H1 (cell line): ENCODE measurements at regions not wholly inside any gene's neighbourhood (a gene's known extent, or its start where the extent isn't known, plus 50 kb on each side); places are given as distances from the start of the nearest gene placed in this dataset.

ENCODE experiments used
- MAX ChIP-seq: IDR thresholded peaks from 2 replicates; pipeline ENCODE4 v1.6.1; 2012; ENCODE audit warnings: inconsistent platforms
- SP4 ChIP-seq: IDR thresholded peaks from 2 replicates; pipeline ENCODE4 v1.6.1; 2012; ENCODE audit warnings: low read length, inconsistent platforms

GRCh38 chr3:46131884-46132450, 76.1 kb downstream of the CCR1 start (continued):
- TF ChIP-seq SP4 (no peak), MAX (no peak)
